Large intestine (tissue), 3 donors: ENCODE measurements at regions not wholly inside any gene's neighbourhood (a gene's known extent, or its start where the extent isn't known, plus 50 kb on each side); places are given as distances from the start of the nearest gene placed in this dataset.

Experiments used
- DNase-seq, 2 donors: peaks; one replicate each; pipeline versions ENCODE4 v3.0.0 to v3.0.0-alpha.2; 2013
- H3K27ac ChIP-seq: one replicate; pipeline ENCODE4 v1.5.1; 2013; ENCODE audit warnings: low read length
- H3K27me3 ChIP-seq: 2 replicates; pipeline ENCODE4 v1.6.1; 2013; ENCODE audit warnings: low read length; ENCODE audit not compliant: control insufficient read depth, insufficient read depth
- H3K36me3 ChIP-seq: 2 replicates; pipeline ENCODE4 v1.6.1; 2013; ENCODE audit warnings: low read length; ENCODE audit not compliant: control insufficient read depth, insufficient read depth
- H3K4me1 ChIP-seq: one replicate; pipeline ENCODE4 v1.6.1; 2013; ENCODE audit warnings: low read length; ENCODE audit not compliant: control insufficient read depth, insufficient read depth
- H3K4me3 ChIP-seq: one replicate; pipeline ENCODE4 v1.5.1; 2013; ENCODE audit warnings: low read length
- H3K9me3 ChIP-seq: one replicate; pipeline ENCODE4 v1.6.1; 2013; ENCODE audit warnings: mild to moderate bottlenecking, low read depth, low read length, moderate library complexity; ENCODE audit not compliant: control insufficient read depth
- WGBS: methylation state at CpG from one replicate; pipeline ENCODE4 v1.1.5; 2013; ENCODE audit warnings: low lambda C conversion rate; ENCODE audit not compliant: insufficient coverage; 5-methylcytosine and 5-hydroxymethylcytosine counted together

DNA sequence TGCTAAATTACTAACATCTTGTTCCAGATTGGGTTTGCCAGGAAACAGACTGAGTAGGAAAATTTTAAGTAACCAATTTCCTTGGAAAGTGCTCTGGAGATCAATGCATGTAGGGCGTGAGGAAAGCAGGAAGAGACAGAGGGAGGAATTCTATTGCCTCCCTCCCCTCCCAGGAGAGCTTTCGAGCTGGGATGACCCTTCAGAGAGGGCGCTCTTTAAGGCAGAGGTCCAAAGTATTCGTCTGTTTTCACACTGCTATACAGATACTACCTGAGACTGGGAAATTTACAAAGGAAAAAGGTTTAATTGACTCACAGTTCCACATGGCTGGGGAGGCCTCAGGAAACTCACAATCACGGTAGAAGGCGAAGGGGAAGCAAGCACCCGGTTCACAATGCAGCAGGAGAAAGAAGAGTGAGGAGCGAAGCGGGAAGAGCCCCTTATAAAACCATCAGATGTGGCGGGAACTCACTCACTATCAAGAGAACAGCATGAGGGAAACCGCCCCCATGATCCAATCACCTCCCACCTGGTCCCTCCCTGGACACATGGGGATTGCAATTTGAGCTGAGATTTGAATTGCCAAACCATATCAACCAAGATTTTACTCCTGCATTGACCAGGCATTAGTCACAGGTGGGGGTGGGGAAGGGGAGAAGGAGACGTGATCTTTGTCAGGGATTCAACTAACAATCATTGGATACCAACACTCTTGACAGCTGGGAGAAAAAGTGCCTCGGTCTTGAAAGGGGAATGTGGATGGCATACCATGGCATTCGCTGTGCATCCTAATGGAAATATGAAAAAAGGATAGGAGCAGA, 63.8 kb downstream of the SLITRK2 start:
- no peaks in the 10 kb centered on the region for H3K27me3 ChIP-seq
- H3K9me3 ChIP-seq: no peaks in the 10 kb centered on the region
- H3K36me3 ChIP-seq: no peaks in the 10 kb centered on the region
- no peaks in the 10 kb centered on the region for H3K4me1 ChIP-seq
- no peak overlapping the region for H3K27ac ChIP-seq
- H3K4me3 ChIP-seq: no peak overlapping the region
- peak in 1 of 2 donors; percentile 2 for DNase-seq
- WGBS: no CpG with 5 or more reads among the region's 14 CpGs

DNA sequence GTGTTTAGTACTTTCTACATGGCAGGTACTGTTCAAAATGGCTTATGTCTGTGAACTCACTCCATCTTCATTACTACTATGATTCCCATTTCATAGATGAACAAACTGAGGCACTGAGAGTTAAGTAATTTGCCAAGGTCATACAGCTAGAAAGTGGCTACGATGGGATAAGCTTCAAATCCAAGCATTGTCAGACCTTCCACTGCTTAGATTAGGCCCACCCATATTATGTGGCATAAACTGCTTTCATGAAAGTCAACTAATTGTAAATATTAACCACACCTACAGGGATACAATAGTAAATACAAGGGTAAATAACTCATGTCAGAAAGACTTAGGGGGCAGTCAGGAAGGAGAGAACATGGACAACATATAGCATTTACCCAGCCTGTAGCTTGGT, 68.8 kb downstream of the SLITRK2 start:
- H3K4me3 ChIP-seq: no peak overlapping the region
- H3K4me1 ChIP-seq: no peaks in the 10 kb centered on the region
- no CpG with 5 or more reads among the region's 1 CpG for WGBS
- DNase-seq: no peak
- no peak overlapping the region for H3K27ac ChIP-seq
- H3K27me3 ChIP-seq: no peaks in the 10 kb centered on the region
- H3K9me3 ChIP-seq: no peaks in the 10 kb centered on the region
- H3K36me3 ChIP-seq: no peaks in the 10 kb centered on the region

DNA sequence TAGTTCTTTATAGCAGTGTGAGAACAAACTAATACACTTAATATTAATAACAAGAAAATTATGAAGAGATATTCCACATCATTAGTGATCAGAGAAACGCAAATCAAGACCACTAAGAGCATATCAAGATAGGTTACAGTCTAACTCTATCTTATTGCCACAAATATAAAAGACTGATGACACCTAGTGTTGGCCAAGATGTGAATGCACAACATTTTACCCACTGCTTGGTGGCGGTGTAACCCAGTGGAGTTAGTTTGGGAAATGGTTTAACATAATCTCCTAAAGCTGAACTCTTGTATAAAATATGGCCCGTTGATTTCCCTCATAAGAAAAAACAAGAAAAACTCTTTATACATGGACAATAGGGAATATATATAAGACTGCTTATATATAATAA, 92.4 kb downstream of the SLITRK2 start:
- no CpG with 5 or more reads among the region's 3 CpGs for WGBS
- H3K4me3 ChIP-seq: no peak overlapping the region
- DNase-seq: no peak

DNA sequence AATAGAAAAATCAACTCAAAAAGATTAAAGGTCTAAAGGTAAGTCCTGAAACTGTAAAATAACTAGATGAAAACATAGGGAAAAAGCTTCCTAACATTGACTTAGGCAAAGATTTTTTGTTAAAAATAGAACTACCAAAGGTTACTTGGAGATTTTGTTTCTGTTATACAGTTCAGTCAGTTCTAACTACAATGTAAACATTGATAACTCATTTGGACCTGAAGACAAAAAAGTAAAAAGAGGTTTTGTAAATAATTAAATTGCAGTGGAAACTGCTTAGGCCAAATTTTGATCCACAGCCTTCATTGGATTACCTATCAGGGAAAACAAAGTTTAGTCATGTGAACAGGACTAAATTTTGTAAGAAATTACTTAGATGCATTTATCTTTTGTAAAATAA, 101.8 kb downstream of the SLITRK2 start:
- Histone ChIP-seq H3K27ac (no peak overlapping the region), H3K36me3 (no peaks in the 10 kb centered on the region), H3K27me3 (no peaks in the 10 kb centered on the region), H3K9me3 (no peaks in the 10 kb centered on the region), H3K4me3 (no peak overlapping the region), H3K4me1 (no peaks in the 10 kb centered on the region)
- no peak for DNase-seq

More for the DNA sequence above, 92.4 kb downstream of the SLITRK2 start:
- Histone ChIP-seq H3K4me1 (no peaks in the 10 kb centered on the region), H3K27ac (no peak overlapping the region), H3K9me3 (no peaks in the 10 kb centered on the region), H3K36me3 (no peaks in the 10 kb centered on the region), H3K27me3 (no peaks in the 10 kb centered on the region)

DNA sequence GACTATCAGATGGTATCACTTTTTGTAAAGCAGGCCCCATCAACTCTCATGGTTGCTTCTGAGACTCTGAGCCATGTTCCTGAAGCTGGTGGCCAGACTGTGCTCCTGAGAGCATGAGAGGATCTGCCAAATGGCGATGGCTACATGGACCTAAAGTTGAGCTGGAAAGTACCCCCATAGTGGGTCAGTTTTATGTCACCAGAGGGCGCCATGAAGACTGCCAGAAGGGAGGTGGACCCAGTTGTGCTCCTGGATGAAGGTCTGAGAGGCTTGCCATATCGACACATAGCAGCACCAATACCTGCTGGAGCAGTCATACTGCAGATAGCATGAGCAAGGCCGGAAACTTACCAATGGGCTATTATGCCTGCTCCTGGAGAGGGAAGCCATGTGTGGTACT, 105.7 kb downstream of the SLITRK2 start:
- H3K27me3 ChIP-seq: no peaks in the 10 kb centered on the region
- no peaks in the 10 kb centered on the region for H3K36me3 ChIP-seq
- DNase-seq: no peak
- no CpG with 5 or more reads among the region's 4 CpGs for WGBS
- no peak overlapping the region for H3K4me3 ChIP-seq
- H3K9me3 ChIP-seq: no peaks in the 10 kb centered on the region
- H3K4me1 ChIP-seq: no peaks in the 10 kb centered on the region
- H3K27ac ChIP-seq: no peak overlapping the region

DNA sequence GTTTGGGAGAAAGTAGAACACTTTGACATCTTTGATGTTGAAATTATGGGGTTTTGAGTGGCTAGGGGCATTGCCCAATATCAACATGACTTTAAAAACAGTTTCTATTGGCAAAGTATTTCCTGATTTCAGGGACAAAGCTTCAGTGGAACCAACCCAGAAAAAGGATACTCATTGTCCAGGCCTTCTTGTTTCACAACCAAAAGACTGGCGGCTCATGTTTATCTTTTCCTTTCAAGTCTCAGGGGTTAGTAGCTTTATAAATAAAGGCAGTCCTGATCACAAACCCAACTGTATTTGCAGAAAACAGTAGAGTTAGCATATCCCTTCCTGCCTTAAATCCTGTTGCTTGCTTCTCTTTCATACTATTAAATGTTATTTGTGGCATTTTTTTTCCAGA, 119.1 kb downstream of the SLITRK2 start:
- Histone ChIP-seq H3K9me3 (no peaks in the 10 kb centered on the region), H3K27ac (no peak overlapping the region), H3K4me1 (no peaks in the 10 kb centered on the region), H3K27me3 (no peaks in the 10 kb centered on the region), H3K36me3 (no peaks in the 10 kb centered on the region), H3K4me3 (no peak overlapping the region)
- no CpG with 5 or more reads among the region's 1 CpG for WGBS
- no peak for DNase-seq

DNA sequence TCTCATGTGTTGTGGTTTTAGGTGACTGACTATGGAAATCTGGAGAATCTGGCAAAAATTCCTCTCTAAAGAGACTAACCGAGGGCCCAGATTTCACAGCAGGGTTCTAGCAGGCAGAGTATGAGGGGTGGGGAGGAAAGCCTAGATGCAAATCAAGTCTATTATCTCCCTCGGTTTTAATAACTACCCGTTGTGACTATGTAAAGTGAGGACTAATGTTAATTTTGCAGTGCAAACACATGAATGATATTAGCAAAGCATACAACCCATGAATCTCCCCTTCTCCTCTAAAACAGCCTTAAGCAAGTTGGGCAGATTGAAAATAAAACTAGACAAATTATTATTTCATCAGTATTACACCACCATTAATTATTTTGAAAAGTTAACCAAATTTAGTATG, 131.4 kb downstream of the SLITRK2 start:
- Histone ChIP-seq H3K4me3 (no peak overlapping the region), H3K9me3 (no peaks in the 10 kb centered on the region), H3K4me1 (no peaks in the 10 kb centered on the region), H3K27me3 (no peaks in the 10 kb centered on the region), H3K27ac (no peak overlapping the region), H3K36me3 (no peaks in the 10 kb centered on the region)
- no CpG with 5 or more reads among the region's 3 CpGs for WGBS
- DNase-seq: no peak

DNA sequence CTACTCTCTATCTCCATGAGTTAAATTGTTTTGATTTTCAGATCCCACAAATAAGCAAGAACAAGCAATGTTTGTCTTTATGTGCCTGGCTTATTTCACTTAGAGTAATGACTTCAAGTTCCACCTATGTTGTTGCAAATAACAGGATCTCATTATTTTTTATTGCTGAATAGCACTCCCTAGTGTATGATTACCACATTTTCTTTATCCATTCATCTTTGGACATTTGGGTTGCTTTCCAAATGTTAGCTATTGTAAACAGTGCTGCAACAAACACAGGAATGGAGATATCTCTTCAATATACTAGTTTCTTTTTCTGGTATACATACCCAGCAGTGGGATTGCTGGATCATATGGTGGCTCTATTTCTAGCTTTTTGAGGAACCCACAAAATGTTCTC, 136.0 kb downstream of the SLITRK2 start:
- DNase-seq: no peak

DNA sequence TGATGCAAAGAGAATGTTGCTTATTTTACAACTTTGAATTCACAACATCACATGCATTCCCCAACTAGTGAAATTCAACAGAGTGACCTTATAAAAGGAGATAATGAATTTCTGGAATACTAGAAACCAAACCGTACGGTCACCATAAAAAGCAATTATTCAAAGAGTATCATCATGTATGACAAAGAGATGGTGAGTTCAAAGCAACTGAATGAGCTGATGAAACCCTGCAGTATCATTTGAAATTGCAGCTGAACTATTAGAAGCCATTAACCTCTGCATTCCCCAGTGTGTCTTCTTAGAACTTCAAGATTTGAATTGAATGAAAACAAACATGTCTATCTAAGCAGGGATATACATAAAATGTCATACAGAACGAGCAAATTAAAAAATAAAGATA, 172.4 kb downstream of the SLITRK2 start:
- WGBS: no CpG with 5 or more reads among the region's 3 CpGs
- H3K4me1 ChIP-seq: no peaks in the 10 kb centered on the region
- no peaks in the 10 kb centered on the region for H3K36me3 ChIP-seq
- no peak overlapping the region for H3K4me3 ChIP-seq
- no peaks in the 10 kb centered on the region for H3K9me3 ChIP-seq
- H3K27me3 ChIP-seq: no peaks in the 10 kb centered on the region
- no peak overlapping the region for H3K27ac ChIP-seq
- no peak for DNase-seq

More for the DNA sequence above, 136.0 kb downstream of the SLITRK2 start:
- Histone ChIP-seq H3K4me3 (no peak overlapping the region), H3K27me3 (no peaks in the 10 kb centered on the region), H3K9me3 (no peaks in the 10 kb centered on the region), H3K27ac (no peak overlapping the region), H3K36me3 (no peaks in the 10 kb centered on the region), H3K4me1 (no peaks in the 10 kb centered on the region)

DNA sequence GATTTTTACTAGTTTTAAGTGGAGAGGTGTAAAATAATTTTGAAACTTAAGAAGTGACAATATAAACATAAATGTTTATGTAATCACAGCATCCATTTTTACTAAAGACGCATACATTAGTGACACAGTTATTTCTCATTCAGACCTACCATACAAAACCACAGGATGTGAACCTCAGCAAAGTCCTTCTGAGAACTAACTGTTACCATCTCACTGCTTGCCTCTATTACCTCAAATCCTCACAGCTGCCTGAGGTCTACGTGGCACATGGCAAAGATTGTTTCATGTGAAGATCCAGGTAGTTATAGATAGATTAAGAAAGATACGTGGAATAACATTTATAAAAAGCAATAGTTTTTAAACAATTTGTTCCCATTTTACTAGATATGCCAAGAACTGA, 189.0 kb downstream of the SLITRK2 start:
- DNase-seq: no peak
- H3K27me3 ChIP-seq: no peaks in the 10 kb centered on the region
- H3K27ac ChIP-seq: no peak overlapping the region
- no CpG with 5 or more reads among the region's 3 CpGs for WGBS
- H3K4me1 ChIP-seq: no peaks in the 10 kb centered on the region
- H3K9me3 ChIP-seq: no peaks in the 10 kb centered on the region
- H3K4me3 ChIP-seq: no peak overlapping the region
- no peaks in the 10 kb centered on the region for H3K36me3 ChIP-seq

DNA sequence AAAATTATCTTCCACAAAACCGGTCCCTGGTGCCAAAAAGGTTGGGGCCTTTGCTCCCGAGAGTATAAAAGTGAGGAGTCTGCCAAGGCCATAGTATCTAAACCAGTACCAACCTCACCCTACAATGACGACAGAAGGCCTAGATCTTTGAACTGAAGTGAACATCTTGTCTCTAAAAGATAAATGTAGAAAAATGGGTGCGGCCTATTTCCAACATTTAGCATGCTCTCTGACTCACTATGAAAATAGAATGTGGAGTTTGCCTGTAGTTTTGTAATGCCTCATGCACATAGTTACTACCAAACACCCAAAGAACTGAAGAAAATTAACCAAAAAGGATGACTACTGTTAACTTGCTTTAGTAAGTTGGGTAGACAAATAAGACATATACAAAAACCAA, 218.4 kb downstream of the SLITRK2 start:
- H3K27me3 ChIP-seq: no peaks in the 10 kb centered on the region
- WGBS: no CpG with 5 or more reads among the region's 4 CpGs
- H3K4me3 ChIP-seq: no peak overlapping the region
- H3K27ac ChIP-seq: no peak overlapping the region
- no peaks in the 10 kb centered on the region for H3K36me3 ChIP-seq
- H3K4me1 ChIP-seq: no peaks in the 10 kb centered on the region
- H3K9me3 ChIP-seq: no peaks in the 10 kb centered on the region
- no peak for DNase-seq
